ENCODE measurements at regions not wholly inside any gene's neighbourhood (a gene's known extent, or its start where the extent isn't known, plus 50 kb on each side); places are given as distances from the start of the nearest gene placed in this dataset.

DNA sequence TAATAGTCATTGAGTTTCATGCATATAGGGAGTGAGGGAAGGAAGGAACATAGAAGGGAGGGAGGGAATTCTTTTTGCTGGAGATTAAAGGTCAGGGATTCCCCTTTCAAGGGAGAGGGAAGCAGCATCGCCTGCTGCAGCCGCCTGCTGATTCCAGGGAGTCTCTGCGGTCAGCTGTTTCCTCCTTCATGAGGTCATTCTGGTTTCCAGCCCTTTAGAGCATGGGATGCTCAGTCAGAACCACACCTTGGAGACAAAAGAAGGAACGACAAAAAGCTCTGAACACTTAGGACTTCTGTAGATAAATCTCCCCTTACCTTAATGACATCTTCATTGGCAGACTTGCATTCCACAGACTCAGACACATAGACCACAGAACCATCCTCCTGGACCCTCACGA is 923.0 kb upstream of the TMEM132C start:
- TF ChIP-seq CEBPB (IDR thresholded peaks at IDR 0.05; ENCODE audit: borderline replicate concordance in 1 of 2, low read depth in 2 of 2, low read length in 2 of 2) = no peak
- TF ChIP-seq CTCF (IDR thresholded peaks at IDR 0.05 in 2 of 3, conservative IDR thresholded peaks at IDR 0.05 in 1 of 3; ENCODE audit: control insufficient read depth in 2 of 3, extremely low read depth in 1 of 3, insufficient read depth in 1 of 3, low read depth in 3 of 3, low read length in 3 of 3) = no peak
- no peak for TF ChIP-seq USF2 (IDR thresholded peaks at IDR 0.05; ENCODE audit: borderline replicate concordance, low read depth, low read length)
- no peak for TF ChIP-seq TAF1 (IDR thresholded peaks at IDR 0.05; ENCODE audit: borderline replicate concordance, low read depth, low read length)
